ENCODE measurements at regions not wholly inside any gene's neighbourhood (a gene's known extent, or its start where the extent isn't known, plus 50 kb on each side); places are given as distances from the start of the nearest gene placed in this dataset.

DNA sequence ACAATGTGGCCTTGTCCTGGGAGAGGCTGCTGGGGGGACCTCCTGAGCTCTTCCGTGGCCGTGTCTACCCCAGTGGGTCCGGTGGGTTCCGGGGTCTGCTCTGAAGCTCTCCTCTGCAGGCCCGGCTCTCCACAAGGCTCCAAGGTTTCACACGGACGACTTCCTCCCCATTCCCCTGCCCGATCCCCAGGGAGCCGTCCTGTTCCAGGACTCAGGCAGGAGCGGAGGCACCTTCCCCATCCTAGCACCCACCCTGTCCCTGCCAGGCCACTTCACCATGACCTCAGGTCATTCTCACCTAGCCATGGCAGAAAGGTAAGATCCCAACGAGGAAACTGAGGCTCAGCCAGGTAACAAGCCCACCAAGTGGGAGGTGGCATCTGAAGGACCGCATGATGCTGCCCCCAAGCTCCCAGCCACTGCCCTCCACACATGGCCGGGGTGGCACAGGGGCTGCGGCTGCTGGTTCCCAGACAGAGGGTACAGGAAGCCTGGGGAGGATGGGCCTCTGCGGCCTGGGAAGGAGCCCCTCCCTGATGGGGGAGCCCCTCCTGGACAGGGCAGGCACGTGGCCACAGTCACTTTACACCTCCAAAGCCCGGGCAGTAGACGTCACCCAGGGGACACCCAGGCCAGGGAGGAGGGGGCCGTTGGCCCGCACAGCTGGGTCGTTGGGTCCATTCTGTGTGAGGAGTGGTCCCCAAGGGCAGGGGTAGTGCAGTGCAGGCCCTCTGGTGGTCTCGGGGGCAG lies 274.0 kb downstream of the NDUFA10 start:
- TF ChIP-seq YY2 (tag by site-specific recombination; IDR thresholded peaks at IDR 0.05) (no peak), HOXA7 (CRISPR knock-in tag; IDR thresholded peaks at IDR 0.05; ENCODE audit: borderline replicate concordance) (no peak)

Measured in HEK293 (cell line).